H1 (cell line): ENCODE measurements at regions not wholly inside any gene's neighbourhood (a gene's known extent, or its start where the extent isn't known, plus 50 kb on each side); places are given as distances from the start of the nearest gene placed in this dataset.

Experiments
- CTCF ChIA-PET: fragments of 300-600 bp; sonication (Branson Sonifier 250); formaldehyde crosslinking; loops from one replicate; lab custom pipeline; 2021; ENCODE audit not compliant: partially characterized antibody; lab: Charles Lee
- POLR2A ChIA-PET: fragments of 300-600 bp; sonication (Branson Sonifier 250); formaldehyde crosslinking; loops from one replicate; lab custom pipeline; 2021; ENCODE audit warnings: inconsistent platforms; ENCODE audit not compliant: partially characterized antibody; lab: Charles Lee
- DNase-seq, 2 experiments: peaks; one replicate each; pipeline versions ENCODE4 v3.0.0 to v3.0.0-alpha.2; 2010 to 2022; ENCODE audit warnings: low spot score in 2 of 2, low read depth in 1 of 2, mixed read lengths in 1 of 2
- FAIRE-seq: peaks from 2 replicates; lab custom pipeline; 2011; peaks lifted over from hg19 to GRCh38; lab: Jason Lieb, UNC
- H2AFZ ChIP-seq: 2 replicates; pipeline ENCODE4 v1.8.1; 2012; ENCODE audit warnings: low read length, inconsistent platforms
- H2AK5ac ChIP-seq: 2 replicates; pipeline ENCODE4 v1.6.1; 2013; ENCODE audit warnings: low read depth, low read length
- H2BK120ac ChIP-seq: replicated peaks from 2 replicates; pipeline ENCODE3; 2013; ENCODE audit warnings: low read depth, low read length, inconsistent platforms
- H2BK12ac ChIP-seq: 2 replicates; pipeline ENCODE4 v1.6.1; 2013; ENCODE audit warnings: low read depth, low read length
- H2BK15ac ChIP-seq: 2 replicates; pipeline ENCODE4 v1.6.1; 2013; ENCODE audit warnings: low read length
- H2BK20ac ChIP-seq: 2 replicates; pipeline ENCODE4 v1.6.1; 2013; ENCODE audit warnings: low read length
- H2BK5ac ChIP-seq: 2 replicates; pipeline ENCODE4 v1.6.1; 2013; ENCODE audit warnings: low read depth, low read length
- H3K14ac ChIP-seq: 2 replicates; pipeline ENCODE4 v1.6.1; 2013; ENCODE audit warnings: inconsistent platforms; ENCODE audit not compliant: insufficient read length
- H3K18ac ChIP-seq: 2 replicates; pipeline ENCODE4 v1.6.1; 2013; ENCODE audit warnings: low read length; ENCODE audit errors: extremely low read depth
- H3K23ac ChIP-seq: 2 replicates; pipeline ENCODE4 v1.6.1; 2013; ENCODE audit warnings: inconsistent platforms; ENCODE audit not compliant: insufficient read length
- H3K23me2 ChIP-seq: 2 replicates; pipeline ENCODE4 v1.6.1; 2013; ENCODE audit warnings: low read depth, low read length
- H3K27ac ChIP-seq: 2 replicates; pipeline ENCODE4 v1.6.1; 2011; ENCODE audit warnings: low read depth, low read length, inconsistent platforms
- H3K27me3 ChIP-seq, 4 experiments: replicated peaks in 1 of 4; 1 replicate in 1 of 4; 2 replicates in 3 of 4; pipeline versions ENCODE4 v1.6.1 to v1.8.1; 2011 to 2013; ENCODE audit warnings: low read length in 3 of 4, mild to moderate bottlenecking in 3 of 4, inconsistent platforms in 2 of 4, mixed read lengths in 2 of 4, moderate library complexity in 1 of 4; ENCODE audit not compliant: control insufficient read depth in 3 of 4, insufficient read depth in 3 of 4; ENCODE audit errors: extremely low read depth in 1 of 4
- H3K36me3 ChIP-seq, 4 experiments: 2 replicates each; pipeline versions ENCODE4 v1.6.1 to v1.8.1; 2011 to 2013; ENCODE audit warnings: mild to moderate bottlenecking in 4 of 4, low read length in 3 of 4, moderate library complexity in 2 of 4, control low read depth in 1 of 4, inconsistent platforms in 1 of 4; ENCODE audit not compliant: insufficient read depth in 4 of 4, control insufficient read depth in 2 of 4
- H3K4ac ChIP-seq: replicated peaks from 2 replicates; pipeline ENCODE3; 2013; ENCODE audit warnings: low read length, low read depth, mixed read lengths, inconsistent platforms; ENCODE audit not compliant: insufficient read length
- H3K4me1 ChIP-seq, 4 experiments: replicated peaks in 1 of 4; 1 replicate in 1 of 4; 2 replicates in 3 of 4; pipeline versions ENCODE4 v1.6.1 to v1.8.1; 2011 to 2013; ENCODE audit warnings: low read length in 3 of 4, inconsistent platforms in 2 of 4, mixed read lengths in 1 of 4; ENCODE audit not compliant: insufficient read depth in 4 of 4, control insufficient read depth in 3 of 4
- H3K4me2 ChIP-seq, 2 experiments: 2 replicates each; pipeline versions ENCODE4 v1.6.1 to v1.8.1; 2011 to 2013; ENCODE audit warnings: low read depth in 2 of 2, low read length in 2 of 2, control low read depth in 1 of 2, inconsistent platforms in 1 of 2, mild to moderate bottlenecking in 1 of 2; ENCODE audit not compliant: insufficient read depth in 1 of 2
- H3K4me3 ChIP-seq, 4 experiments: fragments of 200-600, 300-600 bp in 1 of 4; sonication (generic), shearing (Covaris generic), sonication (Bioruptor Twin) in 1 of 4; 2 replicates each; pipeline versions ENCODE4 v1.5.1 to v1.8.1; 2011 to 2016; ENCODE audit warnings: low read length in 4 of 4, low read depth in 3 of 4, control low read depth in 2 of 4, inconsistent platforms in 2 of 4, mild to moderate bottlenecking in 2 of 4, mixed read lengths in 1 of 4, moderate library complexity in 1 of 4; ENCODE audit not compliant: insufficient read depth in 2 of 4; ENCODE audit errors: extremely low read depth in 1 of 4
- H3K56ac ChIP-seq: replicated peaks from 2 replicates; pipeline ENCODE3; 2013; ENCODE audit warnings: low read depth, mild to moderate bottlenecking, mixed read lengths, low read length, inconsistent platforms; ENCODE audit not compliant: insufficient read length
- H3K79me1 ChIP-seq: 2 replicates; pipeline ENCODE4 v1.6.1; 2013; ENCODE audit warnings: low read depth, low read length, control low read depth
- H3K79me2 ChIP-seq, 2 experiments: 2 replicates each; pipeline versions ENCODE4 v1.6.1 to v1.8.1; 2012 to 2013; ENCODE audit warnings: low read length in 2 of 2, mild to moderate bottlenecking in 2 of 2, inconsistent platforms in 1 of 2; ENCODE audit not compliant: insufficient read depth in 2 of 2, control insufficient read depth in 1 of 2
- H3K9ac ChIP-seq, 4 experiments: replicated peaks in 1 of 4; 1 replicate in 1 of 4; 2 replicates in 3 of 4; pipeline versions ENCODE4 v1.6.1 to v1.8.1; 2011 to 2013; ENCODE audit warnings: low read depth in 3 of 4, low read length in 3 of 4, control low read depth in 2 of 4, mild to moderate bottlenecking in 2 of 4, moderate library complexity in 2 of 4, inconsistent platforms in 1 of 4; ENCODE audit errors: extremely low read depth in 1 of 4
- H3K9me3 ChIP-seq, 2 experiments: 2 replicates each; pipeline versions ENCODE4 v1.6.1 to v1.8.1; 2012 to 2013; ENCODE audit warnings: mild to moderate bottlenecking in 2 of 2, moderate library complexity in 2 of 2, control low read depth in 1 of 2, inconsistent platforms in 1 of 2, low read depth in 1 of 2, low read length in 1 of 2, mixed read lengths in 1 of 2; ENCODE audit not compliant: insufficient read depth in 2 of 2
- H4K20me1 ChIP-seq, 2 experiments: replicated peaks in 1 of 2; 2 replicates each; pipeline versions ENCODE3 to v1.8.1; 2011 to 2013; ENCODE audit warnings: inconsistent platforms in 2 of 2, low read length in 2 of 2, mild to moderate bottlenecking in 1 of 2; ENCODE audit not compliant: insufficient read depth in 2 of 2, control insufficient read depth in 1 of 2
- H4K5ac ChIP-seq: 2 replicates; pipeline ENCODE4 v1.6.1; 2013; ENCODE audit warnings: low read length, low read depth, mixed read lengths, inconsistent platforms; ENCODE audit not compliant: insufficient read length
- H4K8ac ChIP-seq: 2 replicates; pipeline ENCODE4 v1.8.0; 2013; ENCODE audit warnings: mild to moderate bottlenecking, moderate library complexity, low read length, inconsistent platforms; ENCODE audit not compliant: insufficient read depth; ENCODE audit errors: extremely low read depth
- H4K91ac ChIP-seq: replicated peaks from 2 replicates; pipeline ENCODE3; 2013; ENCODE audit warnings: low read length, mixed read lengths, inconsistent platforms; ENCODE audit not compliant: insufficient read length
- EP300 ChIP-seq, 2 experiments: IDR thresholded peaks; 1 replicate in 1 of 2; 2 replicates in 1 of 2; pipeline ENCODE4 v1.6.1; 2011 to 2012; ENCODE audit warnings: low read depth in 2 of 2, low read length in 2 of 2, mild to moderate bottlenecking in 2 of 2, borderline replicate concordance in 1 of 2, inconsistent platforms in 1 of 2, moderate library complexity in 1 of 2
- KDM1A ChIP-seq: fragments of 200-600, 300-600 bp; sonication (generic); IDR thresholded peaks from 2 replicates; pipeline ENCODE4 v1.7.1; 2016; ENCODE audit warnings: mild to moderate bottlenecking, low read length, borderline replicate concordance
- SP2 ChIP-seq: IDR thresholded peaks from 2 replicates; pipeline ENCODE4 v1.6.1; 2012; ENCODE audit warnings: mild to moderate bottlenecking, low read length, inconsistent platforms
- TBP ChIP-seq: IDR thresholded peaks from 2 replicates; pipeline ENCODE4 v1.6.1; 2011; ENCODE audit warnings: low read depth, low read length, improper control_type of control experiment
- whole genome bisulfite sequencing, 2 experiments: shearing (Covaris generic) in 1 of 2; methylation state at CpG; one replicate each; pipeline versions ENCODE4 v1.1.6 to v1.1.7; 2013 to 2015; ENCODE audit warnings: low lambda C conversion rate in 2 of 2, mixed read lengths in 2 of 2, inconsistent platforms in 1 of 2, low coverage in 1 of 2, missing lambda C conversion rate in 1 of 2; ENCODE audit not compliant: insufficient replicate concordance in 2 of 2, insufficient coverage in 1 of 2, insufficient read length in 1 of 2; ENCODE audit errors: extremely low coverage in 1 of 2, missing lambda C conversion rate in 1 of 2; 5-methylcytosine and 5-hydroxymethylcytosine counted together
- TF ChIP-seq, protein P1 (sequence below): IDR thresholded peaks from 2 replicates; pipeline ENCODE4 v1.6.1; 2012; ENCODE audit warnings: inconsistent platforms

DNA sequence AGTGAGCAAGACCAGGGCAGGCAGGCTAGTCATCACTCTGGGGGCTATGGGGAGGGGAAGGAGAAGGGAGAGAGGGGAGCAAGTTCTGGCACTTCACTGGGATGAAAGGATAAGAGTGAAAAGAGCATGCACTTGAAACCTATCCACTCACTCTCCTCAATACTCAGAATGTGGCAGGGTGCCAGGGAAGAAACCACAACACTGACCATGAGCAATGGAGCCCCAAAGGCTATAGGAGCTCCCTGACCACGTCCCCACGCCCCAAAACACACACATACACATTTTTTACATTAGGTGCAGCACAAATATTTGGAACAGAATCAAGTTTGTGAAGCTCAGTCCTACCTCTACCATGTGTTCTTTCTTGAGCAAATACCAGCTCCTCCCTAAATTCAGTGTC, 132.2 kb downstream of the IDS start:
- no peak overlapping the region for H3K56ac ChIP-seq
- no peak overlapping the region for H2AFZ ChIP-seq
- H3K9ac ChIP-seq = no peak overlapping the region
- WGBS, 2 experiments = 100% methylated on average over 2 of the region's 2 CpGs; no CpG with 5 or more reads in 1 of the 2 experiments
- POLR2A ChIA-PET = no interaction called here
- H3K14ac ChIP-seq = no peak overlapping the region
- FAIRE-seq (no peak), DNase-seq (no peak)
- H2BK20ac ChIP-seq = no peak overlapping the region
- no peaks in the 10 kb centered on the region for H4K20me1 ChIP-seq
- no peaks in the 10 kb centered on the region for H3K4me1 ChIP-seq
- no peak overlapping the region for H2BK12ac ChIP-seq
- TF ChIP-seq TBP (no peak), EP300 (IDR thresholded peaks at IDR 0.05; ENCODE audit: borderline replicate concordance in 1 of 2, low read depth in 2 of 2, low read length in 2 of 2) (no peak), SP2 (no peak), KDM1A (no peak)
- TF ChIP-seq, protein P1, sequence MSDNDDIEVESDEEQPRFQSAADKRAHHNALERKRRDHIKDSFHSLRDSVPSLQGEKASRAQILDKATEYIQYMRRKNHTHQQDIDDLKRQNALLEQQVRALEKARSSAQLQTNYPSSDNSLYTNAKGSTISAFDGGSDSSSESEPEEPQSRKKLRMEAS = no peak
- H4K91ac ChIP-seq = no peak overlapping the region
- no peak overlapping the region for H3K18ac ChIP-seq
- no peak overlapping the region for H3K4ac ChIP-seq
- H3K79me2 ChIP-seq = no peaks in the 10 kb centered on the region
- no peak overlapping the region for H3K4me3 ChIP-seq
- H4K5ac ChIP-seq = no peak overlapping the region
- no peaks in the 10 kb centered on the region for H3K79me1 ChIP-seq
- H3K27ac ChIP-seq = no peak overlapping the region
- H3K4me2 ChIP-seq = no peak overlapping the region
- H2BK120ac ChIP-seq = no peak overlapping the region
- H2AK5ac ChIP-seq = no peak overlapping the region
- no peak overlapping the region for H2BK5ac ChIP-seq
- no peak overlapping the region for H3K23ac ChIP-seq
- H3K9me3 ChIP-seq = no peaks in the 10 kb centered on the region
- H3K27me3 ChIP-seq = no peaks in the 10 kb centered on the region
- H4K8ac ChIP-seq = no peak overlapping the region
- H3K23me2 ChIP-seq = no peaks in the 10 kb centered on the region
- CTCF ChIA-PET = no interaction called here
- H2BK15ac ChIP-seq = no peak overlapping the region
- no peaks in the 10 kb centered on the region for H3K36me3 ChIP-seq
